ENCODE measurements at regions not wholly inside any gene's neighbourhood (a gene's known extent, or its start where the extent isn't known, plus 50 kb on each side); places are given as distances from the start of the nearest gene placed in this dataset.

- no peaks in the 10 kb centered on the region for H3K79me2 ChIP-seq (ENCODE audit: insufficient read depth, low read length)
- Mint-ChIP-seq H3K27me3 (ENCODE audit: low read depth) (no peaks in the 10 kb centered on the region), H3K9me3 (no peaks in the 10 kb centered on the region), H3K4me1 (peaks cover 6 to 12% of the 10 kb centered on the region in 2 experiments), H3K27ac (no peak overlapping the region), H3K36me3 (ENCODE audit: insufficient read depth in 1 of 3, low read depth in 3 of 3) (no peaks in the 10 kb centered on the region), H3K4me3 (no peak overlapping the region)
- WGBS (ENCODE audit: extremely low coverage, insufficient read length, low lambda C conversion rate) = no CpG with 5 or more reads among the region's 4 CpGs
- no peak overlapping the region for H3K4ac ChIP-seq (ENCODE audit: low read depth, low read length)
- no peak for TF ChIP-seq CTCF (conservative IDR thresholded peaks at IDR 0.05)
- H3K18ac ChIP-seq (ENCODE audit: insufficient read length, low read depth, low read length) = no peak overlapping the region
- H3K79me1 ChIP-seq (ENCODE audit: insufficient read depth, low read depth, low read length, poor library complexity, severe bottlenecking) = no peaks in the 10 kb centered on the region
- H3K4me1 ChIP-seq (ENCODE audit: insufficient read depth, low read length) = no peaks in the 10 kb centered on the region
- no peak overlapping the region for H3K9ac ChIP-seq (ENCODE audit: extremely low read depth, insufficient read length, low read length)
- no peak overlapping the region for H3K23ac ChIP-seq (ENCODE audit: insufficient read length, low read depth, low read length)
- H3K9me3 ChIP-seq (ENCODE audit: control insufficient read depth, low read depth, low read length) = no peaks in the 10 kb centered on the region
- no peak overlapping the region for H2BK20ac ChIP-seq (ENCODE audit: low read depth, low read length, poor library complexity, severe bottlenecking)
- no peak for DNase-seq
- H3K56ac ChIP-seq (ENCODE audit: insufficient read length, low read depth, low read length) = no peak overlapping the region
- H3K27me3 ChIP-seq (ENCODE audit: insufficient read depth, low read length) = no peaks in the 10 kb centered on the region
- no peaks in the 10 kb centered on the region for H4K20me1 ChIP-seq (ENCODE audit: control insufficient read depth, insufficient read depth, insufficient read length)
- H2BK12ac ChIP-seq (ENCODE audit: insufficient read length, low read depth, low read length) = no peak overlapping the region
- H3K27ac ChIP-seq (ENCODE audit: insufficient read length, low read depth, low read length) = no peak overlapping the region
- H4K5ac ChIP-seq (ENCODE audit: insufficient read length, low read depth, low read length) = no peak overlapping the region
- no peaks in the 10 kb centered on the region for H3K23me2 ChIP-seq (ENCODE audit: insufficient read length, low read depth, low read length, poor library complexity, severe bottlenecking)
- H2BK120ac ChIP-seq (ENCODE audit: low read depth, low read length, poor library complexity, severe bottlenecking) = no peak overlapping the region
- H3K4me2 ChIP-seq (ENCODE audit: insufficient read depth, insufficient read length, low read length) = no peak overlapping the region
- H2AFZ ChIP-seq (ENCODE audit: low read length) = no peak overlapping the region
- no peak overlapping the region for H4K8ac ChIP-seq (replicated peaks; ENCODE audit: insufficient read length, low read depth, low read length)
- H2AK5ac ChIP-seq (ENCODE audit: insufficient read length, low read length) = no peak overlapping the region
- H2BK15ac ChIP-seq (ENCODE audit: low read depth, low read length) = no peak overlapping the region
- H3T11ph ChIP-seq (ENCODE audit: low read length) = no peak overlapping the region
- no peak overlapping the region for H4K91ac ChIP-seq (ENCODE audit: insufficient read length, low read depth, low read length)
- no peak overlapping the region for H2BK5ac ChIP-seq (ENCODE audit: insufficient read length, low read length)
- no peak overlapping the region for H3K14ac ChIP-seq (ENCODE audit: insufficient read depth, low read length)
These were observed 256.3 kb upstream of the LINC00305 start for GRCh38 chr18:64405161-64405560.
